HG02870 (cell line): ENCODE measurements at regions not wholly inside any gene's neighbourhood (a gene's known extent, or its start where the extent isn't known, plus 50 kb on each side); places are given as distances from the start of the nearest gene placed in this dataset.
"Not testable (repeated sequence)": the region's sequence is repeated elsewhere in the genome, so short reads cannot be mapped to it uniquely, and the experiment has no call there.

Experiments
- ATAC-seq: cut with Tn5 transposase; IDR thresholded peaks from one replicate; pipeline ENCODE4 v1.9.1; 2021; ENCODE audit warnings: mild to moderate bottlenecking, moderate library complexity; ENCODE audit not compliant: unreplicated experiment

DNA sequence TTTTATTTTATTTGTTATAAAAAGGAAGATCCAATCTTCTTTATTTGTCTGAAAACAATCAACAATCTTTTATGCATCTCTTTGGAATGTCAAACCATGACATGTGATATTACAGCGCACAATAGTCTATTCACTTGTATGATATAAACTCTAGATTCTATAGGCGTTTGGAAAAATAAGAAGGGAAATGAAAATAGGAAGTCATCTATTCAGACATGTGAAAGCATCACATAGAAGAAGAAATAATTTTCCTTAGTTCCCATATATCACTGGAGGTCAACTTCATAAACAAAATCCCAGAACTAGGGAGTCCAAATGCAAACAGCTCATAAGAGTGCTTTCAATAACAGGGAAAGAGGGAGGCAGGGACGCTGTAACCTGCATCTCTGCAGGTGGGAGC is 139.5 kb upstream of the RASGEF1B start:
- no peak for ATAC-seq

GRCh38 chr4:81609844-81610243 is 138.1 kb upstream of the RASGEF1B start:
- no peak for ATAC-seq

DNA sequence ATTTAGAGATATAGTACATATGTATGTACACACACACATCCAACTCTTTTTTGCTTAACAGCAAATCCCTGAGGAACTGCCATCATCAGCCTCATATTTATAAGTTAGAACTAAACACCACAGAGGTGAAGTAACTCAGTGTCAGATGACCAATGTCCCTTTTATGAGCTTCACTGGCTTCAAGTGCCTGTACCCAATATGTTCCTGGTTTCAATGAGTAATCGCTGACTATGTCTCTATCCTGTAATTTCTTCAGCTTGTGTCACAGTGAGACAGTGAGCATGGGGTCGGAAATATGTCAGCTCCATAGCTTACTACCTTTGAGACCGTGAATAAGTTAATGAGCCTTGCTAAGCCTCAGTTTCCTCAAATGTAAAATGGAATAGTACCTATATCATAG is 136.2 kb upstream of the RASGEF1B start:
- ATAC-seq: no peak

DNA sequence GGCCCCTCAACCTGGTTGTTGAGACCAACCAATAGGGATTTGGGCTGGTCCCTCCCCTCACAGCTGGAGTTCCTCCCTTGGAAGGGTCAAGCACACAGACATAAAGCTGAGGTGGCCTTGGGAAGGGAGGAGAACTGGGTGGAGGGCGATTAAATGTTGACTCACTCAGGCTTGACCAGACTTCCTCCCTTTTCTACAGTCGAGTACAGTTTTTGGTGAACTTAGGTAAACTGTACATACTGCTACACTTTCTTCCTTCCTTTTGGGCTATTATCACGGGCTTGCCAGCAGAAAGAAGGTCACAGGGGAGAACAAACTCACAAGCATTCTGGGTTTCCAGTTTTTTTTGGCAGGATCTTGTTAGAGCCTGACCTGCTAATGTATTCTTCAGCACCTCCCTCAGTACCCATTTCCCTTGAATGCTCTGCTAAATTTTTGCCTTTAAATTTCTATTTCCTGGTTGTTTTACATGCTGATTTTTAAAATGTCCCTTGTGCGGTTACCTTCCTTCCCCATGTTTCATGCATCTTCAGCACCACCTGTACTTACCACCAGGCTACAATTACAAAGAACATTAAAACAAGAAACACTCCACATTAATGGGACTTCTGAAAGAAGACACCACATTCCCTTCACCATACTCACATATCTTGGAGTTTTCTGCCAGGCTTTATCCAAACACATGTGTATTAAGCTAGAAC is 135.2 kb upstream of the RASGEF1B start:
- ATAC-seq: no peak

- ATAC-seq: no peak
These were observed 134.5 kb upstream of the RASGEF1B start for GRCh38 chr4:81606166-81606565.

DNA sequence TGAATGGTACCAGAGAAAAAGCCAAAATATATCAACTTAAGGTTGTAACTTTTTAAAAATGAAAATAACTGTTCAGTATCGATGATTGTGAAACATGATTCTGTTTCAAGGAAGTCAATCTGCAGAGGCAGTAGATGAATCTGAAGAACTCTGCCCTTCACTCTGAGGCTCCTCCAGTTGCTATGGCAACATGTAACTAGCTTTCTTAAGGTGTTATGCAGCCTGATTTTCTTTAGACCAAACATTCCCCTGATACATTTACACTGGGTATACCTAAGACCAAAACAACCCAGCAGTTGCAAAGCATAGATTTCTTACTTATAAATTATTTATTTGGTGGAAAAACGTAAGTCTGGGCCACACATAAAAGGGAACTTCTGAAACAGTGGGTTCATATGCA is 133.6 kb upstream of the RASGEF1B start:
- no peak for ATAC-seq

GRCh38 chr4:81604683-81605218 is 133.0 kb upstream of the RASGEF1B start:
- no peak for ATAC-seq

DNA sequence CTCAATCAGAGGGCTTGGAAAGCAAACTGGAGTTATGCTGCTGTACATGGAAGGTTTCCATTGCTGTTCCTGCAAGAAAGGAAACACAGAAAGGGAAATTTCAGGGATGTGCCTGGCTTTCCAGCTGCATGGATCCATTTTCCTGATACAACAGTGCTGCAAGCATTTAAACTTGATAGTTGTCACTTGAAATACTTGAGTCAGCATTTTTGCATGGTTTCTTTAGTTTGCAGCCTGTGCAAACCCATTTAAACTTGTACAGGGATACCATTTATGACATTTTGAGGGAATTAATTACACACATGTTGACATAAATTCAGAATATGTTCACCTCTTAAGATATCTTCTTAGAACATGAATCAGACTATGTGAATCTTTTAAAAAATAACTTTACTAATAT is 131.1 kb upstream of the RASGEF1B start:
- no peak for ATAC-seq

DNA sequence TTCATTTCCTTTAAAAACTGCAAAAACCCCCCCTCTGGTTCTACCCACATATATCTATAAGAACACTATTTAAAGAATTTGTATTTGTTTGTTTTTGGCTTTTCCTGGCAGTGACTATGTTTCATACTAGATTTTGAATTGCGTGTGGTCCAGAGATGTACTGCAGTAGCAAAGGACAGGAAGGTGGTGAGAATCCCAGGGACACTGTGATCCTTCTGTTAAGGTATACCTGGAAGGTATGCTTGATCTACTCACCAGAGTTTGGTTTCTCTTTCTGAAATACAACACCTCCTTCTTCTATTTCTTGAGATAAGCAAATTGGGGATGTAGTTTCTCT is 129.6 kb upstream of the RASGEF1B start:
- no peak for ATAC-seq

GRCh38 chr4:81600520-81601357 is 129.0 kb upstream of the RASGEF1B start:
- ATAC-seq: no peak

DNA sequence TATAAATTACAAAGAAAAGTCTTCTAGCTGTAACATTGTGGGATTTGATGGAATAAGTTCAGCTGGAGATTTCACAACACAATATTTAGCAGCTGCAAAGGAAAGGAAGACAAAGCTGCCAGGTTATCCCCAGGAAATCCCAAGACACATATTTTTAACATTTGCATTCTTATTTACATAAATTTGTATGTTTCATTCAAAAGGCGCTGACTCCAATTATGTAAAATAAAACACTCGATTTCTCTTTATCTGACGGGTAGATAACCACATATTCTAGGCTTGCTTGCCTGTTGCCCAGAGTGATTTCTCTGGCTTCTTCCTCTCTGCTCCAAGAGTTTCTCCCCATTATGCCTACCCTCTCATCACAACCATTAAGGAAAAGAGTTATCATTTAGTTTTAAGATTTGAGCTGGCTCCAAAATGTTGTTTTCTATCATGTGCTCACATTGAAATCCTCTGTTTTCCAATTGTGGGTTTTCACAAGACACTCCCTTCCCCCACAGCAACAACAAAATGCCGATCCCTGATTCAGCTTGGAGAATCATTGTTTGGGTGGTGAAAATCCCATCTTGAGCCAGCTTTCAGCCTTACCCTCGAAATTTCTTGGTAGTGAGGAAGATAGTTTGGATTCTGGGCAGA is 128.2 kb upstream of the RASGEF1B start:
- no peak for ATAC-seq

DNA sequence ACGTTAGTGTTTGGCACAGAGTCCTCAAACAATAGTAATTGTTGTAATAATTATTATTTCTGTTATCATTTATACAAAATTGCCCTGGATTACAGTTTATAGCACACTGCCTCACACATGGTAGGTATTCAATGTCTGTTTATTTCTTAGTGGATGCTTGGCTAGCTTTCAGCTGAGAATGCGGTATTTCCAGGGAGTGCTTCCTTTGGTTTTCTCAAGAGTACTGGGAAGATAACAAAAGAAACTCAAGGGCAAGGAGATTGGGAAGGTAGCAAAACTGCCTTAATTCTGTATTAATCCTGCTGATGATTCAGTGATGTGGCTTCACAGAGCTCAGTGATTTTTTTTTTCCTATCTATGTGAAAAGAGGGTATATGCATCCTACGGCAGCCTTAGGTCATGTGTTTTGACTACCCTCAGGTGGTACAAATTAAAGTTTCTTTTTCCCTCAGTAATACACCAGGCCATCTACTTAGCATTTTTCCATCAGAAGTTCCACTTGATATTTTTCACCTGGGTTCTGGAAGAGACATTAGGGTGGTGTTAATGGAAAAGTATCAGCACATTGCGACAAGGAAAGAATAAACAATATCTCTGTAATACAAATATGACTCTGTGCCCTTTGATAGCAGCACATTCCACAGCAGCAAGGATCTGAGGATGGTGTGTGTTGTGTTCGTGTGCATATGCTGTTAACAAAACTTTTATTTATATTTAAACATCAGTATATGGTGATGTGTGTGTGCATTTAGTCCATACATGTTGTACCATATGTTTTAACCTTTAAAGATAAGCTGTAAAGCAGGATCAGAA is 124.3 kb upstream of the RASGEF1B start:
- ATAC-seq: no peak

DNA sequence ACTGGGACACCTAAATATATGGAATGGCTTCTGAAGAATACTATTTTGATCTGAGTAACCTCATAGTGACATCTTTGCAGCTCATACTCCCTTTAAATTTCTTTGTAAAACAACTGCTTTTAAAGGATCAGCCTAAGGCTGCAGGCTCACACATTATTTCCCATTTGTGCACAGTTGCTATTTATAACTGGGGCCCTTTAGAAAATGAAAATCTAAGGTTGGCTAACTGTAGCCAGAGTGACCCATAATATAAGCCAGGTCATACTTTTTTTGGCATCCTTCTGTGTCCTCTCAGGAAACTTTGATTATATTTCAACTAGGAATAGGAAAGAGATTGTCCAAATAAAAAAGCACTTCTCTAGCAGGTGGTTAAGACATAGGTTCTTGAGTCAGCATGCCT is 123.6 kb upstream of the RASGEF1B start:
- no peak for ATAC-seq

DNA sequence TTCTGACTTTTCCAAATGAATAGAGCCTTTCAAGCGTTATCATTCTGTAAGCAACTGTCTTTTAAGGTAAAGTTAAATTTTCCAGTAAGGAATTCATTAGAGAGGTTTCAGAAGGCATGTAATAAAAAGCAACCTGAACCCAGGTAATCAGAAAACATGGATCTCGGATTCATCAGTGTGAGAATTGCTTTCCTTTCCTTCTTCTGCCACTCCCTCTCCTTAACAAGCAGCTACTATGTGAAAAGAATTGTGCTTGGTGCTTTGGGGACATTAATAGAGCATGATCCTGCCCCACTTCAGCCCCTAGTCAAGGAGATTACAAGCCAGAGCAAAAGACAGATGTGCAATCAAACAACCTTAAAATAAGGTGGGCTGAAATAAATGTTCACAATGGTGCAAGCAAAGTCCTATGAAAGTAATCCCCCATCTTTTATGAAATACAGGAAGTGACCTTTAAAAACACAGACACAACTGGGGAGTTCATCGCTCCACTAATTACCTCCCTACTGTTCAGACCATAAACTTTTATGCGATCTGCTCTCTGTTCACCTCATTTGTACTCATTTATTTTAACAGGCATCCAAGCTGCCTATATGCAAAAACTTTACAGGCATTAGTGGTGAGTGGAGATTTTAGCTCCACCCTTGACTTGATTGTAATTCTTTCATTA is 122.9 kb upstream of the RASGEF1B start:
- ATAC-seq: no peak

GRCh38 chr4:81592701-81593100 is 121.0 kb upstream of the RASGEF1B start:
- no peak for ATAC-seq

DNA sequence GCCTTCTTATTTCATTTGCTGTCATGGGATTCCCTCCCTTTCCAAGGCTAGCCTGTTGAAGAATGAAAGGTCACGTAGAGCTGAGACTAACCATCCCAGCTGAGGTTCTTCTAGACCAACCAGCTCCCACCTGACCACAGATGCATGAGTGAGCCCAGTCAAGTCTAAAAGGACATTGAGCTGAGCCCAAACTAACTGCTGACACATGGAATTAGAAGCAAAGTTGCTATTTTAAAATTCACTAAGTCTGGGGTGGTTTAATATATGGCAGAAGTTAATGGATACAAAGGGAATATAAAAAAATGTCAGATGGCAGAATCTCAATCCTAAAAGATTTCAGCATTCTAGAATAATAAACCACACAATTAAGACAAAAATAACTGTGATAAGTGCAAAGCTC is 118.9 kb upstream of the RASGEF1B start:
- ATAC-seq: no peak

- no peak for ATAC-seq
These were observed 117.6 kb upstream of the RASGEF1B start for GRCh38 chr4:81589262-81589661.

DNA sequence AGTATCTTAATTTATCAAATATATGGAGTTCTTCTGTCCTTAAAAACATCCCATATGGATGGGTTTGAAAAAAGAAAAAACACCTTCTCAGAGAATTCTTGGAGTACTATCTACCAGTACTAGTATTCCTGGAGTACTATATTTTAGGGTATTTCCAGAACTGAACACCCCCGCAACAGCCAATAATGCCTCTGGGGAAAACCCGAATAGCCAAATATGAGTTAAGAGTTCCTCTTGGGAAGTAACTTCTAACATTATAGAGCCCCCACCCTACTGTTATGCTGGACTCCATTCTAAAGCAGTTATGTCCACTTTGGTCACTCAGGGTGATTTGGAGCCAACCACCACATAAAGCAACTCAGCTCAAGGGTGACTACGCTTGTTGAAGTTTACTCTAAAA is 115.0 kb upstream of the RASGEF1B start:
- ATAC-seq: no peak

DNA sequence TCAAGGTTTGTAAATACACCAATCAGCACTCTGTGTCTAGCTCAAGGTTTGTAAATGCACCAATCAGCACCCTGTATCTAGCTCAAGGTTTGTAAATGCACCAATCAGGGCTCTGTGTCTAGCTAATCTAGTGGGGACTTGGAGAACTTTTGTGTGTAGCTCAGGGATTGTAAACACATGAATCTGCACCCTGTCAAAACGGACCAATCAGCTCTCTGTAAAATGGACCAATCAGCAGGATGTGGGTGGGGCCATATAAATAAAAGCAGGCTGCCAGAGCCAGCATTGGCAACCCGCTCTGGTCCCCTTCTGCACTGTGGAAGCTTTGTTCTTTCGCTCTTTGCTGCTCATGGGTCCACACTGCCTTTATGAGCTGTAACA is 109.3 kb upstream of the RASGEF1B start:
- ATAC-seq: not testable (repeated sequence)

GRCh38 chr4:81580346-81580993 is 108.8 kb upstream of the RASGEF1B start:
- no peak for ATAC-seq
